Mesendoderm (in vitro differentiated cells): ENCODE measurements at regions not wholly inside any gene's neighbourhood (a gene's known extent, or its start where the extent isn't known, plus 50 kb on each side); places are given as distances from the start of the nearest gene placed in this dataset.

ENCODE experiments used
- DNase-seq: peaks from one replicate; pipeline ENCODE4 v3.0.0; 2013
- H2AK5ac ChIP-seq: 2 replicates; pipeline ENCODE4 v1.6.1; 2013; ENCODE audit warnings: low read length, inconsistent platforms
- H2BK120ac ChIP-seq: 2 replicates; pipeline ENCODE4 v1.6.1; 2013; ENCODE audit warnings: low read depth, mild to moderate bottlenecking, low read length, moderate library complexity, mixed read lengths
- H2BK15ac ChIP-seq: replicated peaks from 2 replicates; pipeline ENCODE4 v1.6.1; 2013; ENCODE audit warnings: low read depth, mild to moderate bottlenecking, moderate library complexity
- H2BK5ac ChIP-seq: 2 replicates; pipeline ENCODE4 v1.6.1; 2013; ENCODE audit warnings: low read length, inconsistent platforms
- H3K18ac ChIP-seq: 2 replicates; pipeline ENCODE4 v1.6.1; 2013; ENCODE audit warnings: mild to moderate bottlenecking, low read length, mixed read lengths
- H3K23ac ChIP-seq: one replicate; pipeline ENCODE4 v1.6.1; 2013; ENCODE audit warnings: low read length
- H3K27ac ChIP-seq: 2 replicates; pipeline ENCODE4 v1.5.1; 2013; ENCODE audit warnings: low read depth, mild to moderate bottlenecking, inconsistent platforms, low read length, moderate library complexity
- H3K27me3 ChIP-seq: 2 replicates; pipeline ENCODE4 v1.6.1; 2013; ENCODE audit warnings: low read length, control low read depth, mild to moderate bottlenecking, inconsistent platforms; ENCODE audit not compliant: insufficient read depth, poor library complexity
- H3K36me3 ChIP-seq: 2 replicates; pipeline ENCODE4 v1.6.1; 2013; ENCODE audit warnings: low read length, inconsistent platforms; ENCODE audit not compliant: control insufficient read depth, insufficient read depth
- H3K4ac ChIP-seq: one replicate; pipeline ENCODE4 v1.6.1; 2013; ENCODE audit warnings: low read depth, mild to moderate bottlenecking, low read length, moderate library complexity
- H3K4me1 ChIP-seq: 2 replicates; pipeline ENCODE4 v1.6.1; 2013; ENCODE audit warnings: low read depth, low read length, inconsistent platforms; ENCODE audit not compliant: control insufficient read depth
- H3K4me2 ChIP-seq: 2 replicates; pipeline ENCODE4 v1.6.1; 2013; ENCODE audit warnings: low read length
- H3K4me3 ChIP-seq: 2 replicates; pipeline ENCODE4 v1.5.1; 2013; ENCODE audit warnings: mild to moderate bottlenecking, low read length
- H3K56ac ChIP-seq: one replicate; pipeline ENCODE4 v1.6.1; 2013; ENCODE audit warnings: low read length
- H3K79me1 ChIP-seq: 2 replicates; pipeline ENCODE4 v1.6.1; 2013; ENCODE audit warnings: low read length, inconsistent platforms
- H3K79me2 ChIP-seq: 2 replicates; pipeline ENCODE4 v1.6.1; 2013; ENCODE audit warnings: mild to moderate bottlenecking, low read length; ENCODE audit not compliant: control insufficient read depth, insufficient read depth
- H3K9ac ChIP-seq: 2 replicates; pipeline ENCODE4 v1.6.1; 2013; ENCODE audit warnings: low read length, inconsistent platforms
- H4K5ac ChIP-seq: one replicate; pipeline ENCODE4 v1.6.1; 2013; ENCODE audit warnings: low read length
- H4K8ac ChIP-seq: one replicate; pipeline ENCODE4 v1.6.1; 2013; ENCODE audit warnings: low read depth, mild to moderate bottlenecking, control low read depth, low read length, moderate library complexity
- WGBS: extraction: QIAGEN DNeasy Blood & Tissue Kit; methylation state at CpG from one replicate; pipeline ENCODE4 v1.1.7; 2013; ENCODE audit warnings: low lambda C conversion rate, missing lambda C conversion rate; ENCODE audit not compliant: insufficient coverage; ENCODE audit errors: extremely low coverage; 5-methylcytosine and 5-hydroxymethylcytosine counted together

DNA sequence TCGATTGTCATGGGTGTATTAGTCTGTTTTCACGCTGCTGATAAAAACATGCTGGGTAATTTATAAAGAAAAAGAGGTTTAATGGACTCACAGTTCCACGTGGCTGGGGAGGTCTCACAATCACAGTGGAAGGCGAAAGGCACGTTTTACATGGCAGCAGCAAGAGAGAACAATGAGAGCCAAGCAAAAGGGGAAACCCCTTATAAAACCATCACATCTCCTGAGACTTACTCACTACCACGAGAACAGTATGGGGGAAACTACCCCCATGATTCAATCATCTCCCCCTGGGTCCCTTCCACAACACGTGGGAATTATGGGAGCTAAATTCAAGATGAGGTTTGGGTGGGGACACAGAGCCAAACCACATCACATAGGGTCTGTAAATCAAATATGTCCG, 167.4 kb upstream of the XYLT1 start:
- H3K23ac ChIP-seq: no peak overlapping the region
- H2AK5ac ChIP-seq: no peak overlapping the region
- H4K5ac ChIP-seq: no peak overlapping the region

DNA sequence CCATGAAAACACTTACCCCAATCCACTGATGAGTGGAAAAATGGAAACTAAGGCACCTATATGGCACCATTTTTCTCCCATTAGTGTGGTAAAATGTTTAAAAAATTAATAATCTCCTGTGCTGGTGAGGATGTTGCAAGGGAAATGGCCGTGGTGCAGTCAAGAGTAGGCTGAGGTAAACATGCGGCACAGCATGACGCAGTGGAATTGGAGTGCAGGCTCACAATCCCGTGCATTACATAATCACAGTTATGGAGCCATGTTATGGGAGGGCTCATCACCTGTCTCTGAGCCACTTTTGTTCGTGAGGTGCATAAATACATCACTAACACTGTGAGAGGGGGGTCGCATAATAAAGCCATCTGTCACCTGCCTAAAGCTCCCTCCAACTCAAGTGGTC, 164.4 kb upstream of the XYLT1 start:
- no CpG with 5 or more reads among the region's 6 CpGs for WGBS
- no peak overlapping the region for H3K4me2 ChIP-seq
- H3K4ac ChIP-seq: no peak overlapping the region
- H3K4me3 ChIP-seq: no peak overlapping the region
- H3K56ac ChIP-seq: no peak overlapping the region
- H2AK5ac ChIP-seq: no peak overlapping the region
- no peak overlapping the region for H2BK120ac ChIP-seq
- H3K36me3 ChIP-seq: no peaks in the 10 kb centered on the region
- no peaks in the 10 kb centered on the region for H3K27me3 ChIP-seq
- H4K5ac ChIP-seq: no peak overlapping the region
- H3K9ac ChIP-seq: no peak overlapping the region
- H2BK15ac ChIP-seq: no peak overlapping the region
- no peaks in the 10 kb centered on the region for H3K4me1 ChIP-seq
- no peak overlapping the region for H3K18ac ChIP-seq
- H3K79me1 ChIP-seq: no peaks in the 10 kb centered on the region
- no peak overlapping the region for H4K8ac ChIP-seq
- no peak overlapping the region for H3K23ac ChIP-seq
- no peak for DNase-seq
- no peaks in the 10 kb centered on the region for H3K79me2 ChIP-seq
- no peak overlapping the region for H2BK5ac ChIP-seq
- H3K27ac ChIP-seq: no peak overlapping the region

More for the DNA sequence above, 167.4 kb upstream of the XYLT1 start:
- no peak overlapping the region for H3K27ac ChIP-seq
- no peak overlapping the region for H4K8ac ChIP-seq
- no peak overlapping the region for H3K9ac ChIP-seq
- no peak overlapping the region for H2BK15ac ChIP-seq
- H3K79me2 ChIP-seq: no peaks in the 10 kb centered on the region
- no peak overlapping the region for H3K56ac ChIP-seq
- DNase-seq: no peak
- H3K4me3 ChIP-seq: no peak overlapping the region
- H3K4me2 ChIP-seq: no peak overlapping the region
- no peaks in the 10 kb centered on the region for H3K36me3 ChIP-seq
- no peaks in the 10 kb centered on the region for H3K27me3 ChIP-seq
- H3K4ac ChIP-seq: no peak overlapping the region
- no peak overlapping the region for H3K18ac ChIP-seq
- no peak overlapping the region for H2BK5ac ChIP-seq
- H3K79me1 ChIP-seq: no peaks in the 10 kb centered on the region
- H3K4me1 ChIP-seq: no peaks in the 10 kb centered on the region
- H2BK120ac ChIP-seq: no peak overlapping the region
- WGBS: no CpG with 5 or more reads among the region's 8 CpGs

DNA sequence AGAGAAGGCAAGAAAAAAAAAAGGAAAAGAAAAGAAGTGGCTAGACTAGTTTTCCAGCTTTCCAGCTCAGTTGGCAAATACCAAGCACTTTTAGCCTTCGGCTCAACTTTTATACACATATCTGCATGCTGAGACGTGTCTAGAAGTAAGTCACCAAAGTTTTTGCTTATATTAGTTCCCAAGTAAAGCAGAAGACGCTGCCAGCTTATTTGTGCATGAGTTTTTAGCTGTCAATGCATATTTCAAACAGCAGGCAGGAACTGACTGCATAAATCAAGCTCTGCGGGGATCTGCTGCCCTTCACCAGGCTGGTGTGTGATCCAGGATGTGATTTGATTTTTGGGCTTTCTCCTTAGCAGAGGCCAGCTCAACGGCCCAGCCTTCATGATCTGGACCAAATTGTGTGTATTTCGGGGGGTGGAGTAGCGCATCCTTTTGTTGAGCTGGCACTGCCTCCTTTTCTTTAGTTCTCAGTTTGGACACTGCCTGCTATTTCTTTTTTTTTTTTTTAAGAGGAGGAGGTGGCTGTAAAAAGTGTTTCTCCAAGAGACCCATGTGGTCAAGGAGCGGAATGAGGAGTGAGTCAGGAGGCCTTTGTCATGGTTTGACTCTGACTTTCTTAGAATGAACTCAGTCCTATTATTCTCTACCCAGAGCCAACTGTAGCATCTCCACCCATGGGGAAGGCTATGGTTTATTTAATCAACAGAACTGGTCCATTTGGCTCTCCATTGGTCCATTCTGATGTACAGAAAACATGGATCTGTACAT, 162.6 kb upstream of the XYLT1 start:
- no peak overlapping the region for H3K4me3 ChIP-seq
- no peak overlapping the region for H3K9ac ChIP-seq
- H2AK5ac ChIP-seq: no peak overlapping the region
- H2BK120ac ChIP-seq: no peak overlapping the region
- no peak overlapping the region for H3K27ac ChIP-seq
- no peak overlapping the region for H3K4ac ChIP-seq
- no peak overlapping the region for H3K18ac ChIP-seq
- no peak overlapping the region for H3K56ac ChIP-seq
- H3K23ac ChIP-seq: no peak overlapping the region
- no peaks in the 10 kb centered on the region for H3K4me1 ChIP-seq
- H2BK15ac ChIP-seq: no peak overlapping the region
- H3K79me1 ChIP-seq: no peaks in the 10 kb centered on the region
- no peak overlapping the region for H3K4me2 ChIP-seq
- no peaks in the 10 kb centered on the region for H3K79me2 ChIP-seq
- H4K8ac ChIP-seq: no peak overlapping the region
- no peaks in the 10 kb centered on the region for H3K36me3 ChIP-seq
- DNase-seq: no peak
- H3K27me3 ChIP-seq: no peaks in the 10 kb centered on the region
- WGBS: no CpG with 5 or more reads among the region's 8 CpGs
- H2BK5ac ChIP-seq: no peak overlapping the region
- no peak overlapping the region for H4K5ac ChIP-seq

DNA sequence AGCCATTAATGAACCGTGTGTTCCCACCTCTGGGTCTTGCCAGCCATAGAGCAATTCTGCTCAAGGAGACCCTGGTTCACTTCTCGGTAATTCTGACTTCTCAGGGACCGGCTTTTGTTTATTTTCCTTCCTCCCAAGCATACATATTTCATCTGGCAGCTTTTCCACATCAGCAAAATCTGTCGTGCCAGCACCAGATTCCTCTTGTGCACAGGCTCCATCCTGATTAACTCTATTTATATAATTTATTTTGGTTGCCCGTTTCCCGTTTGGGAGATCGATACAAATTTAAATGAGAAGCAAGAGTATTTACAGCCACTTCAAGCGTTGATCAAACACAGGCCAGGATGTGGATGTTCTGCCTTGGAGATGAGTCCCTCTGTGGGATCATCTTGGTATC, 161.9 kb upstream of the XYLT1 start:
- WGBS: no CpG with 5 or more reads among the region's 8 CpGs
- Histone ChIP-seq H3K27ac (no peak overlapping the region), H3K27me3 (no peaks in the 10 kb centered on the region), H4K8ac (no peak overlapping the region), H2BK120ac (no peak overlapping the region), H2BK15ac (no peak overlapping the region), H3K4me2 (no peak overlapping the region), H4K5ac (no peak overlapping the region), H3K36me3 (no peaks in the 10 kb centered on the region), H3K56ac (no peak overlapping the region), H3K79me2 (no peaks in the 10 kb centered on the region), H3K4me3 (no peak overlapping the region), H3K18ac (no peak overlapping the region), H3K4ac (no peak overlapping the region), H3K4me1 (no peaks in the 10 kb centered on the region), H2BK5ac (no peak overlapping the region), H3K23ac (no peak overlapping the region), H2AK5ac (no peak overlapping the region), H3K79me1 (no peaks in the 10 kb centered on the region), H3K9ac (no peak overlapping the region)
- DNase-seq: no peak

DNA sequence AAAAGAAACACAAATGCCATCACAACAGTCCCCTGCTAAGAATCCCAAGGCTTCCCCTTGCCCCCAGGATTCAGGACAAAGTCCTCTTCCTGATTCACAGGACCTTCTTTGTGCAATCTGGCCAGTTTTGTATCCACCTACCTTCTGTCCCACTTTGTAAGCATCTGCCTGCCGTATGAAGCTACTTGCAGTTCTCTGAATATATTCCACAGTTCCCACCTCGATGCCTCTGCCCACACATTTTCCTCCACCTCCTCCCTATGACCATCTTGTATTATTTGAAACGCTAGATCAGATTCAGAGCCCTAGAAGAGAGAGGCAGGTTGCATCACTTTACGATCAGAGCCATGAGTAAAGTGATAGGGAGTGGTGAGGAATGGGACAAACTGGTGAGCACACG, 159.2 kb upstream of the XYLT1 start:
- Histone ChIP-seq H3K18ac (no peak overlapping the region), H3K4me2 (no peak overlapping the region), H3K36me3 (no peaks in the 10 kb centered on the region), H3K9ac (no peak overlapping the region), H3K4me1 (no peaks in the 10 kb centered on the region), H2BK15ac (no peak overlapping the region), H4K8ac (no peak overlapping the region), H3K4ac (no peak overlapping the region), H3K4me3 (no peak overlapping the region), H2BK5ac (no peak overlapping the region), H3K79me2 (no peaks in the 10 kb centered on the region), H3K56ac (no peak overlapping the region), H4K5ac (no peak overlapping the region), H3K23ac (no peak overlapping the region), H3K27ac (no peak overlapping the region), H2AK5ac (no peak overlapping the region), H3K27me3 (no peaks in the 10 kb centered on the region), H2BK120ac (no peak overlapping the region), H3K79me1 (no peaks in the 10 kb centered on the region)
- no CpG with 5 or more reads among the region's 5 CpGs for WGBS
- no peak for DNase-seq

DNA sequence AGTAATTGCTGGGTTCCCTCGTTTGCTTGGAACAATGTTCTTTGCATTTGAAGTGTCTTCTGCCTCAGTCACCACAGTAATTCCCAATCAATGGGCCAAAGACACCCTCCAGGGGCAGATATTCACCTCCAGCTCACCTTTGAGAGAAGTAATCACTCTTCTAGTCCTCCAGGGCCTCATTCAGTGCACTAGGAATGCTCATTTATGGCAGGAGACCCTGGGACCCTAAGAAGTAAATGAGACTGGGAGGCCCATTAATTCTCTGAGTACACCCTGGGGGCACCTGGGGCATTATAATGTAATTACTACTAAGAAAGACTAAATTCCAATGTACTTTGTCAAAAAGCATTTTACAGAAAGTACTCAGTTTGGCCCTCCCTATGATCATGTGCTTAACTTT, 158.2 kb upstream of the XYLT1 start:
- no peak for DNase-seq
- Histone ChIP-seq H2AK5ac (no peak overlapping the region), H3K4me2 (no peak overlapping the region), H3K4me3 (no peak overlapping the region), H3K23ac (no peak overlapping the region), H3K4ac (no peak overlapping the region), H3K56ac (no peak overlapping the region), H3K36me3 (no peaks in the 10 kb centered on the region), H3K27me3 (no peaks in the 10 kb centered on the region), H2BK120ac (no peak overlapping the region), H4K5ac (no peak overlapping the region), H3K79me1 (no peaks in the 10 kb centered on the region), H3K4me1 (no peaks in the 10 kb centered on the region), H3K79me2 (no peaks in the 10 kb centered on the region), H3K18ac (no peak overlapping the region), H4K8ac (no peak overlapping the region), H3K27ac (no peak overlapping the region), H2BK15ac (no peak overlapping the region), H2BK5ac (no peak overlapping the region), H3K9ac (no peak overlapping the region)
- WGBS: no CpG with 5 or more reads among the region's 1 CpG
